HG02678 (cell line): ENCODE measurements at regions not wholly inside any gene's neighbourhood (a gene's known extent, or its start where the extent isn't known, plus 50 kb on each side); places are given as distances from the start of the nearest gene placed in this dataset.

Experiments used
- ATAC-seq: cut with Tn5 transposase; IDR thresholded peaks from one replicate; pipeline ENCODE4 v1.9.1; 2021; ENCODE audit warnings: mild to moderate bottlenecking, moderate library complexity; ENCODE audit not compliant: unreplicated experiment

- no peak for ATAC-seq
Observed at GRCh38 chr4:167469436-167469835, 235.1 kb upstream of the SPOCK3 start.

GRCh38 chr4:167475951-167476350 is 241.7 kb upstream of the SPOCK3 start:
- ATAC-seq = no peak

DNA sequence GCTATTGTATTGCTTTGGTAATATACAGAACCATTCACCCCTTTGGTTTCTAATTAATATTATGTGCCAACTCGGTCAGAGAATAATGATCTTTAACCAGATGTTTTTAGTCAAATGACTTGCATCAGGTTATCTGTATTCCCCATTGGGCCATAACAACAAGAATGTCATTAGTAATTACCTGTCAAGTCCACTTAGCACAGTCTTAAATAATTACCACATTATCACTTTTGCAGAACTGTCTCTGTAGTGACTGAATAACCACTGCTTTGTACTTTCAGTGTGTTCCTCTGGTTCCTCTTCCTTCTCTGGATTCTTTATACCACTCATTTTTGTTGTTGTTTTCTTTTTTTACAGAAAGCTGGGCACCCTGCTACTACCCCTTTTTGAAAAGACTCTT is 257.7 kb upstream of the SPOCK3 start:
- no peak for ATAC-seq

DNA sequence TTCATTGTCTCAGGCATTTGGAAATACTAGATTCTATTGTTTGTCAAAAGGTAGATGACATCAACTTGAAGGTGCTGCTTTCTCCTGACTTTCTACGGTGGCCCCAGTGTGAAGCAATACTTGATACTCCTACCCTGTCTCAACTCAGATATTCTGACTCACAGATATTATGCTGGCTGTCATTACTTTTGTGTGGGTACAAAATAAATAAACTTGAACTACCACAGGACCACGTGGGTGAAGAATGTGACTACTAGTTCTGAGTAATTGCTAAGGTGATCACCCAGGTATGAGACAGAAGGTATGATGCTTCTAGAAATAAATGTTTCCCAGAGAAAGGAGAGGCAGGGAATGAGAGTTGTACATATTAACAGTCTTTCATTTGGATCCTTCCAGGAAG is 275.3 kb upstream of the SPOCK3 start:
- ATAC-seq = no peak

- no peak for ATAC-seq
Observed at GRCh38 chr4:167524091-167524490, 289.8 kb upstream of the SPOCK3 start.

GRCh38 chr4:167537761-167538160 is 303.5 kb upstream of the SPOCK3 start:
- no peak for ATAC-seq

- no peak for ATAC-seq
Observed at GRCh38 chr4:167541286-167541685, 307.0 kb upstream of the SPOCK3 start.

DNA sequence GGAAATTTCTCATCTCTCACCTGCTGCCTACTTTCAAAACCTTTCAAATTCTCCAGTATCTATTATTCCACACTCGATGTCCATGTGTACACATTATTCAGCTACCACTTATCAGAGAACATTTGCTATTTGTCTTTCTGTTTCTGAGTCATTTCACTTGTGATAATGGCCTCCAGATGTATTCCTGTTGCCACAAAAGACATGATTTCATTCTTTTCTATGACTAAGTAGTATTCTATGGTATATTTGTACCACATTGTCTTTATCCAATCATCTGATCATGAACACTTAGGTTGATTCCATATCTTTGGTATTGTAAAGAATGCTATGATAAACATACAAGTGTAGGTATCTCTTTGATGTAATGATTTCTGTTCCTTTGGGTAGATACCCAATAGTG is 310.1 kb upstream of the SPOCK3 start:
- no peak for ATAC-seq

GRCh38 chr4:167550021-167550420 is 315.7 kb upstream of the SPOCK3 start:
- no peak for ATAC-seq

- peak; percentile 64 for ATAC-seq
Observed at GRCh38 chr4:167555338-167556022, 321.2 kb upstream of the SPOCK3 start.

- no peak for ATAC-seq
Observed at GRCh38 chr4:167578906-167579305, 344.6 kb upstream of the SPOCK3 start.

- no peak for ATAC-seq
Observed at GRCh38 chr4:167581449-167581965, 347.2 kb upstream of the SPOCK3 start.

DNA sequence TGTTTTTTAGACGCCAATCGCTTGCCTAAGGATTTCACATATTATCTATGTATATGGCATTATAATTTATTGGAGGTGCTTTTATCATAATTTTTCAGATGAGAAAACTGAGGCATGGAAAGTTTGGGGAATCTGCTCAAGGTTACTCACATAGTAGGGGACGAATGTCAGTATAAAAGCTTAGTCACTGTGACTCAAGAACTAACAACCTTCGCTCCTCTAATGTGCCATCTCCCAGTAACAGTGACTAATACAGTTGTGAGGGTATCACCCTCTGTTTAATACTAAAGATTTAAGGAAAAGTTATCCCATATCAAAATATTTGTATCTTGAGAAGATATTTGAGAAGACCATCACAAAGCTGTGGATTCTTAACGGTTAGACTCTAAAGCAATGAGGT is 353.1 kb upstream of the SPOCK3 start:
- ATAC-seq = no peak

GRCh38 chr4:167595898-167596297 is 361.6 kb upstream of the SPOCK3 start:
- no peak for ATAC-seq

DNA sequence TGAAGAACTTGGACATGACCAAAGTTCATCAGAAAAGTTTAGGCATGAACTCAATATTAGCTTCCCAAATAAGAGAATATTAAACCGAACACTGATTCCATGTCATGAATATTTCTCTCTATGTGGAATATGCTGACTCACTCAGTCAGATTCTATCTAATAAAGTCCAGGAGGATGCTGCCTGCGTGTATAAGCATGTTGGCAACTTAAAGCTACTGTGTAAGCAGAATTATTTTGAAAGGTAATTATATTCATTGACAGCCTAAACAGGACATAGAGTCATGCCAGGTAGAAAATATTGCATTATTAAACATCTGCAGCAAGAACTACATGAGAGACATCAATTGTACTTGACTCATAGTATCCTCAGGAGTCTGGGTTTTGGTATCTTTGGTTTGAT is 367.9 kb upstream of the SPOCK3 start:
- ATAC-seq = no peak

DNA sequence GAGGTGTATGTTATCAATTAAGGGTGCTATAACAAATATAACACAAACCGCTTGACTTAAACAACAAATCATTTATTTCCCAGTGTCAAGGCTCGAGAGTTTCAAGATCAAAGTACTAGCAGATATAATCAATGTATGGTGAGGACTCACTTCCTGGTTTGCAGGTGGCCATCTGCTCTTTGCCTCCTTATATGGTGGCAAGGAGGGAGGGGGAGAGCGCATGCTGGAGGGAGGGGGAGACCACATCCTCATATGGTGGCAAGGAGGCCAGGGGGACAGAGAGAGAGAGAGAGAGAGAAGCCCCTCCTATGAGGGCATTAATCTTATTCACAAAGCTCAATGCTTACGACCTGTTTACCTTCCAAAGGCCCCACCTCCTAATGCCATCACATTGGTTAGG is 372.3 kb upstream of the SPOCK3 start:
- ATAC-seq = no peak

GRCh38 chr4:167613381-167613780 is 379.1 kb upstream of the SPOCK3 start:
- ATAC-seq = no peak

DNA sequence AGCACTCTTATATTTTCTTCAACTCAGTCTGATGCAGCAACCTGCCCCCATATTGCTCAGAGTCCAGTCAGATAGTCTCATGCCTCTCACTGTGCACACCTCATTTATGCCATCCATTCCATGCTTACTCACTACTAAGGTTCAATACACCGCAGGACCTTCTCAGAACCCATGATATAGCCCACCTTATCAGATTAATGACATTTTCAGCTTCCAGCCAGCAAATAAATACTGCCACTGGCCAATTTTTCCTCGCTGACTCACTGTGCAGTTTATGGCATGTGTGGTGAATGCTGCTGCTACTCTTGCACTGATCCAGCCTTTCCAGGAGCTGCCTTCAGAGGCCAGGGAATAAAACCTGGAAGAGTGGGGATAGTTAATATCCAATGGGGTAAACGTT is 380.6 kb upstream of the SPOCK3 start:
- ATAC-seq = no peak

DNA sequence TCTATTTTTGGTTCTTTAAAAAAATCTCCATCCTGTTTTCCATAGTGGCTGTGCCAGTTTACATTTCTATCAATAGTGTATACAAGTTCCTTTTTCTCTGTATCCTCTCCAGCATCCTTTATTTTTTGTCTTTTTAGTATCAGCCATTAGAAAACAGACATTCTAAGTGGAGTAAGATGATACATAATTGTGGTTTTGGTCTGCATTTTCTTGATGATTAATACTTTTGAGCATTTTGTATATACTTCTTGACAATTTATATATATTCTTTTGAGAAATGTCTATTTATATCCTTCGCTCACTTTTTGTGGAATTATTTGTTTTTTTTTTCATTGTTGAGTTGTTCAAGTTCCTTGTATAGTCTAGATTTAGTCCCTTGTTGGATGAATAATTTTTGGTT is 382.2 kb upstream of the SPOCK3 start:
- no peak for ATAC-seq

DNA sequence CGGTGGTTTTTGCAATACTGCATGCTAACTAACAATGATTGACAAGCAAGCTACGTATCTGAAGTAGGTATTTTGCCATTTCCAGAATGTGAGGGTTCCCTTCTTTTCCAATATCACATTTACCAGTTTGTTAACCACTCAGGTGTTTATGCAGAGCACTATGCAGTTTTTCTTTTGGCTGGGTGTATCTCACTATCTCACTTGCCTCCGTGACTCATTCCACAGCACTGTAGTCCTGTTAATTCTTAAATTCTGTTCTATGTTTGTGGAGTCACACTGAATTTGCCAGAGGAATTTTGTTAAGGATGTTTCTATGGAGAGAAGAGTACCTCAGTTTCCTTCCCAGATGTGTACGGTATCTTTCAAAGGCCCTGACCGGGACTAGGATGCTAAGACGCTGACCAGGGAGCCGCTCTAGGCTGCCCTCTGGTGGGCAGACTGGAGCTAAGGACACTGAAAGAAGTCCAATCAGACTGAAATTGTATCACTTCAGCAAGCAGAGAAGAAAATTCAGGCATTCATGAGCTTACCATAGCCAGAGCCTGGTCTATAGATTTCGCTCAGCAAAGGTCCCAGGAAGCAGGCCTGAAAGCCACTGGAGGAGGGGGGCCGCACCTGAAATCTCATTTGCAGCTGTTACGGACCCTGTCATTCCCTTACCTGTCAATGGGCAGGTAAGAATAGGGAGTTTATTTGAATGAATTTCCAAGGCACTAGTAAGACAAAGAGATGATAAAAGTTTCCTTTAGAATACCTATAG is 388.4 kb upstream of the SPOCK3 start:
- peak; percentile 94 for ATAC-seq

DNA sequence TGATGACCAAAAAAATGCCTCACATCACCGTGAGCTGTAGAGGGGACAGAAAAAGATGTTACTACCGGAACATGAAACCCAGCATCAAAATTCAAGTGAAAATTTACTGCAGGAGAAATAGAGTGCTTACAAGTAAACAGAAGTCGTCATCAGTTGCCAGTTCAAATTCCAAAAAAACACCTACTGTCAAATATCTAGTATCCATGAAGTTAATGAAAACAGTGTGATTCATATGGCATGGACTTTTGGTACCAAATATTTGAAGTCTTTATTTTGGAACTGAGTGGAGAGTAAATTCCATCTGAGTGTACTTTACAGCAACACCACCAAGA is 388.9 kb upstream of the SPOCK3 start:
- no peak for ATAC-seq

DNA sequence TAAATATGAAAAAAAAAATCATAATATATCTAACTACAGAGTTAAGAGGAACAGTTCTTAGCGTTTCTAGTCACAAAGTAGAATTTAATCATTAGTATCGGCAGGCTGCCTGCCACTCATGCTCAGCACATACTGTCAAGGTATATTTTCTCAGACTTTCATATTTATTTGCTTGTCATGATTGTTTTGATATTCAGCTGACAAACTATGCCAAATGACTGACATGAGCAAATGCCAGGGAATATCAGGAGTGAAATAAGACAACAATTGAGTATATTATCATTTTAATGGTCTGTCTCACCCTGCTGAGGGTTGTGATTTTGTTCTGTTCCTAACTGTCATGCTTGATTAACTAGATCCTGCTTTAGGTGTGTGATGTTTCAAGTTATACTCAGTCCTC is 395.0 kb upstream of the SPOCK3 start:
- no peak for ATAC-seq

DNA sequence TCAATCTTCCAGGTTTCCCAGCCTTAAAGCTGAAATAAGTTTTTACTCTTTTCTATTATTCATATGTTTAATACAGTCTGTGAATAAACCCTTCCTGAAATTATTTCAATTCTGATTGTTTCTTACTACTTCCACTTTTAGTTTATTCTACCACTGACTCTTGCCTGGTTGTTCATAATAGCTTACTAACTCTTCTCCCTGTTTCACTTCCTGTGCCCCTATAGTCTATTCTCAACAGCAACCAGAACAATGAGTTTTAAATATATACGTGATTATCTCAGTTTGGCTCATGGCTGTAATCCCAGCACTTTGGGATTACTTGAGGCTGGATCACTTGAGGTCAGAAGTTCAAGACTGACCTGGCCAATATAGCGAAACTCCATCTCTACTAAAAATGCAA is 408.0 kb upstream of the SPOCK3 start:
- ATAC-seq = no peak
